Neutrophil (primary cell): ENCODE measurements at regions not wholly inside any gene's neighbourhood (a gene's known extent, or its start where the extent isn't known, plus 50 kb on each side); places are given as distances from the start of the nearest gene placed in this dataset.
"Not testable (repeated sequence)": the region's sequence is repeated elsewhere in the genome, so short reads cannot be mapped to it uniquely, and the experiment has no call there.

Source experiments
- H3K27ac ChIP-seq: fragments of 200-600 bp; sonication (generic); 2 replicates; pipeline ENCODE4 v1.5.1; 2016; ENCODE audit warnings: mild to moderate bottlenecking, moderate library complexity
- H3K27me3 ChIP-seq: fragments of 200-600 bp; sonication (generic); 2 replicates; pipeline ENCODE4 v1.6.0; 2016; ENCODE audit warnings: mild to moderate bottlenecking
- H3K36me3 ChIP-seq: fragments of 200-600 bp; sonication (generic); 2 replicates; pipeline ENCODE4 v1.5.1; 2017
- H3K4me1 ChIP-seq, 2 experiments: fragments of 200-600 bp in 1 of 2; sonication (generic) in 1 of 2; 1 replicate in 1 of 2; 2 replicates in 1 of 2; pipeline versions ENCODE4 v1.5.1 to v1.6.1; 2013 to 2016; ENCODE audit warnings: low read depth in 1 of 2, low read length in 1 of 2, mild to moderate bottlenecking in 1 of 2, moderate library complexity in 1 of 2; ENCODE audit not compliant: control insufficient read depth in 1 of 2, insufficient read depth in 1 of 2
- H3K4me3 ChIP-seq, 2 experiments: fragments of 200-600 bp in 1 of 2; sonication (generic) in 1 of 2; 1 replicate in 1 of 2; 2 replicates in 1 of 2; pipeline ENCODE4 v1.5.1; 2013 to 2016; ENCODE audit warnings: low read depth in 1 of 2, low read length in 1 of 2, mild to moderate bottlenecking in 1 of 2, moderate library complexity in 1 of 2
- H3K9me3 ChIP-seq: fragments of 200-600 bp; sonication (generic); 2 replicates; pipeline ENCODE4 v1.5.1; 2016
- TF ChIP-seq, protein P1 (sequence below): fragments of 200-600 bp; sonication (generic); IDR thresholded peaks from 2 replicates; pipeline ENCODE4 v1.5.1; 2016; ENCODE audit warnings: antibody characterized with exemption

DNA sequence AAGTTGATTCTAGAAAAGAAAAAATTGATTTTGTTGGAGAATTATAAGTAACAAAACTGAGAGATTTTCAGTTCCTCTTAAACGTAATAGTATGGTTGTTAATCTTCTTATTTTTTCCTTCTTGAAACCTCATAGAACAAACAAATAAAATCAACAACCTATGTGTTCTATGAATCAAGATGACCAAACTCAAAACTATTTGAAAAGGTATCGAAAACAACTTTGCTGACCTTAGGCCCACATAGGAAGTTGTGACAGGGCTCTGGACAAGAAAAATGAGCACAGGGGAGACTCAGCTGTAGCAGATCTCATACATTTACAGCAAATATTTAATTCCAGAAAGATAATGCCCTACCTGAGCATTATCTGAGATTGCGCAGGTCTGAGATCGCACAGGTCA lies 169.4 kb upstream of the CCNH start:
- Histone ChIP-seq H3K27ac (no peak overlapping the region), H3K27me3 (no peaks in the 10 kb centered on the region), H3K4me1 (no peaks in the 10 kb centered on the region), H3K9me3 (no peaks in the 10 kb centered on the region), H3K4me3 (no peak overlapping the region), H3K36me3 (no peaks in the 10 kb centered on the region)
- TF ChIP-seq, protein P1, sequence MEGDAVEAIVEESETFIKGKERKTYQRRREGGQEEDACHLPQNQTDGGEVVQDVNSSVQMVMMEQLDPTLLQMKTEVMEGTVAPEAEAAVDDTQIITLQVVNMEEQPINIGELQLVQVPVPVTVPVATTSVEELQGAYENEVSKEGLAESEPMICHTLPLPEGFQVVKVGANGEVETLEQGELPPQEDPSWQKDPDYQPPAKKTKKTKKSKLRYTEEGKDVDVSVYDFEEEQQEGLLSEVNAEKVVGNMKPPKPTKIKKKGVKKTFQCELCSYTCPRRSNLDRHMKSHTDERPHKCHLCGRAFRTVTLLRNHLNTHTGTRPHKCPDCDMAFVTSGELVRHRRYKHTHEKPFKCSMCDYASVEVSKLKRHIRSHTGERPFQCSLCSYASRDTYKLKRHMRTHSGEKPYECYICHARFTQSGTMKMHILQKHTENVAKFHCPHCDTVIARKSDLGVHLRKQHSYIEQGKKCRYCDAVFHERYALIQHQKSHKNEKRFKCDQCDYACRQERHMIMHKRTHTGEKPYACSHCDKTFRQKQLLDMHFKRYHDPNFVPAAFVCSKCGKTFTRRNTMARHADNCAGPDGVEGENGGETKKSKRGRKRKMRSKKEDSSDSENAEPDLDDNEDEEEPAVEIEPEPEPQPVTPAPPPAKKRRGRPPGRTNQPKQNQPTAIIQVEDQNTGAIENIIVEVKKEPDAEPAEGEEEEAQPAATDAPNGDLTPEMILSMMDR, result no peak

- TF ChIP-seq, protein P1, result no peak
- no peak overlapping the region for H3K27ac ChIP-seq
Observed at GRCh38 chr5:87581661-87582060, 168.9 kb upstream of the CCNH start.

GRCh38 chr5:87579678-87580077 lies 166.9 kb upstream of the CCNH start:
- no peaks in the 10 kb centered on the region for H3K27me3 ChIP-seq
- H3K4me3 ChIP-seq, result no peak overlapping the region
- H3K4me1 ChIP-seq, result no peaks in the 10 kb centered on the region
- H3K36me3 ChIP-seq, result no peaks in the 10 kb centered on the region
- H3K27ac ChIP-seq, result no peak overlapping the region
- TF ChIP-seq, protein P1, result no peak
- no peaks in the 10 kb centered on the region for H3K9me3 ChIP-seq

More at GRCh38 chr5:87581661-87582060, 168.9 kb upstream of the CCNH start:
- Histone ChIP-seq H3K9me3 (no peaks in the 10 kb centered on the region), H3K36me3 (no peaks in the 10 kb centered on the region), H3K27me3 (no peaks in the 10 kb centered on the region), H3K4me3 (no peak overlapping the region), H3K4me1 (no peaks in the 10 kb centered on the region)

GRCh38 chr5:87576867-87577266 lies 164.1 kb upstream of the CCNH start:
- Histone ChIP-seq H3K4me1 (no peaks in the 10 kb centered on the region), H3K4me3 (no peak overlapping the region)

DNA sequence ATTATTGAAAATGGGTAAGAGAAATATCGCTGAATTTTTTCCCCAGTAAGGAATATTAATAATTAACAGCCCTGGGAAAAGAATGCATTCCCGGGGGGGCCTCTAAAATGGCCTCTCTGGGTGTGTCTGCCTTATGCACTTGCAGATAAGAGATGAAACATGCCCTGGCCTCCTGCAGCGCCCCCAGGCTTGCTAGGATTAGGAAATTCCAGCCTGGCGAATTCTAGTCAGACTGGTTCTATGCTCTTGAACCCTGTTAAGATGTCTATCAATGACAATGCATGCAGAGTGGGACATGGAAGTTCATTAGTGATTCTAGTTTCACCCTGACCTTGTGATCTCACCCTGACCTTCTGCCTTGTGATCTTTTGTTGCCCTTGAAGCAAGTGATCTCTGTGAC lies 163.6 kb upstream of the CCNH start:
- not testable (repeated sequence) for H3K36me3 ChIP-seq, H3K9me3 ChIP-seq, H3K4me1 ChIP-seq, H3K4me3 ChIP-seq, H3K27ac ChIP-seq, H3K27me3 ChIP-seq

More at GRCh38 chr5:87576867-87577266, 164.1 kb upstream of the CCNH start:
- Histone ChIP-seq H3K9me3 (no peaks in the 10 kb centered on the region), H3K36me3 (no peaks in the 10 kb centered on the region), H3K27ac (no peak overlapping the region), H3K27me3 (no peaks in the 10 kb centered on the region)
- TF ChIP-seq, protein P1, result no peak

DNA sequence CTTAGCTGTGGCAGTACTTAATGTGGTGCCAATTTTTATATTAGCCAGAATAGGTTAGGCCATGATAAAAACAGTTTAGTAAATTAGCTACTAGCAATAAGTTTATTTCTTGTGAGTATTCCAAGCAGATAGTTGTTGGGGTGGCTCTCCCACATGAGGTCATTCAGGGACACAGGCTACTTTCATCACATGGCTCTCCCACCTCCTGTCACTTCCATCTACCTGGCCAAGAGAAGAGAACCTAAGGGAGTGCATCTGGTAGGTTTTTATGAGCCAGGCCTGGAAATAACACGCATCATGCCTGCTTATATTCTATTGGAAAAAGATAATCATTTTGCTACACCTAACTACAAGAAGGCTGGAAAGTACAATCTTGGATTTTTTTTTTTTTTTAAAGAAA lies 161.4 kb upstream of the CCNH start:
- H3K27me3 ChIP-seq, result no peaks in the 10 kb centered on the region
- H3K4me1 ChIP-seq, result no peaks in the 10 kb centered on the region
- TF ChIP-seq, protein P1, result no peak
- no peak overlapping the region for H3K27ac ChIP-seq
- H3K4me3 ChIP-seq, result no peak overlapping the region
- H3K9me3 ChIP-seq, result no peaks in the 10 kb centered on the region
- H3K36me3 ChIP-seq, result no peaks in the 10 kb centered on the region
